T-helper 2 cell treated with Interferon-gamma antibody and Interleukin-4, amounts not matched to agents 5 μg/mL and 100 μg/mL, for 36 hours (primary cell): ENCODE measurements at regions not wholly inside any gene's neighbourhood (a gene's known extent, or its start where the extent isn't known, plus 50 kb on each side); places are given as distances from the start of the nearest gene placed in this dataset.
"Not testable (repeated sequence)": the region's sequence is repeated elsewhere in the genome, so short reads cannot be mapped to it uniquely, and the experiment has no call there.

Experiments used
- DNase-seq: peaks from one replicate; pipeline ENCODE4 v3.0.0; 2021; ENCODE audit warnings: low spot score
- H3K27ac Mint-ChIP-seq: one replicate; pipeline ENCODE4 v1.8.0; 2021; ENCODE audit warnings: mild to moderate bottlenecking, mixed read lengths
- H3K27me3 Mint-ChIP-seq: one replicate; pipeline ENCODE4 v1.8.0; 2021; ENCODE audit warnings: low read depth, mixed read lengths
- H3K36me3 Mint-ChIP-seq: one replicate; pipeline ENCODE4 v1.8.0; 2021; ENCODE audit warnings: low read depth, mixed read lengths
- H3K4me1 Mint-ChIP-seq: one replicate; pipeline ENCODE4 v1.8.0; 2021; ENCODE audit warnings: low read depth, mixed read lengths
- H3K4me3 Mint-ChIP-seq: one replicate; pipeline ENCODE4 v1.8.0; 2022; ENCODE audit warnings: mild to moderate bottlenecking, moderate library complexity, mixed read lengths
- H3K9me3 Mint-ChIP-seq: one replicate; pipeline ENCODE4 v1.8.0; 2021; ENCODE audit warnings: mixed read lengths

DNA sequence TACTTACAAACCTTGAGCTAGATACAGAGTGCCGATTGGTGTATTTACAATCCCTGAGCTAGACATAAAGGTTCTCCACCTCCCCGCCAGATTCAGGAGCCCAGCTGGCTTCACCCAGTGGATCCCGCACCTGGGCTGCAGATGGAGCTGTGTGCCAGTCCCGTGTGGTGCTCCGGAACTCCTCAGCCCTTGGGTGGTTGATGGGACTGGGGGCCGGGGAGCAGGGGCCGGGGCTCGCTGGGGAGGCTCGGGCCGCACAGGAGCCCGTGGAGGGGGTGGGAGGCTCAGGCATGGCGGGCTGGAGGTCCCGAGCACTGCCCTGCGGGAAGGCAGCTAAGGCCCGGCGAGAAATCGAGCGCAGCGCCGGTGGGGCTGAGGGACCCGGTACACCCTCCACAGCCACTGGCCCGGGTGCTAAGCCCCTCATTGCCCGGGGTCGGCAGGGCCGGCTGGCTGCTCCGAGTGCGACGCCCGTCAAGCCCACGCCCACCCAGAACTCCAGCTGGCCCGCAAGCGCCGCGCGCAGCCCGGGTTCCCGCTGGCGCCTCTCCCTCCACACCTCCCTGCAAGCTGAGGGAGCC is 466.5 kb downstream of the TECRL start:
- not testable (repeated sequence) for DNase-seq, H3K4me3 Mint-ChIP-seq, H3K27me3 Mint-ChIP-seq, H3K36me3 Mint-ChIP-seq, H3K27ac Mint-ChIP-seq, H3K4me1 Mint-ChIP-seq
- peaks cover 39% of the 10 kb centered on the region for H3K9me3 Mint-ChIP-seq

DNA sequence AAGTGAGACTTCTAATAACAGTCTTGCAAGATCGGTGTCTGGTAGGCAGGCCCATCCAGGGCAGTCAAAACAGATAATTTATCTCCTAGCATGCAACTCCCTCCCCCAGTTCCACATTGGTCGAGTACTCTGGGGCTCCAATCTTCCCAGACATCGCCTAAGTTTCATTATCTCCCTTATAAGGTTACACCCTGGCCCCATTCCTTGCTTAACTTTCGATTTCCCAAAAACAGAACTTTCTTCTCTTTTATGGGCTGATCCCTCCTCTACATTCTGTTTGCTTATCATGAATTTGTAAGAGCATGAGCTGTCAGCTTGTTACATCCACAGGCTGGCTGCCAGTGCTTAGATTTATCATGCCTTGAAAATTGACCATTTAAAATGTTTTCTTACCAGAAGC is 471.3 kb downstream of the TECRL start:
- Mint-ChIP-seq H3K4me3 (no peak overlapping the region), H3K36me3 (no peaks in the 10 kb centered on the region), H3K4me1 (no peaks in the 10 kb centered on the region), H3K9me3 (peaks cover 18% of the 10 kb centered on the region), H3K27ac (no peak overlapping the region), H3K27me3 (no peaks in the 10 kb centered on the region)
- no peak for DNase-seq

- Mint-ChIP-seq H3K9me3 (peaks cover 28% of the 10 kb centered on the region), H3K36me3 (no peaks in the 10 kb centered on the region), H3K4me3 (no peak overlapping the region), H3K4me1 (no peaks in the 10 kb centered on the region), H3K27me3 (no peaks in the 10 kb centered on the region), H3K27ac (no peak overlapping the region)
- DNase-seq = no peak
Observed at GRCh38 chr4:63922146-63922545, 487.1 kb downstream of the TECRL start.

- Mint-ChIP-seq H3K4me3 (no peak overlapping the region), H3K9me3 (peaks cover 26% of the 10 kb centered on the region), H3K27me3 (no peaks in the 10 kb centered on the region), H3K4me1 (no peaks in the 10 kb centered on the region), H3K27ac (no peak overlapping the region), H3K36me3 (no peaks in the 10 kb centered on the region)
- no peak for DNase-seq
Observed at GRCh38 chr4:63921561-63921960, 487.7 kb downstream of the TECRL start.

- no peak for DNase-seq
- no peaks in the 10 kb centered on the region for H3K36me3 Mint-ChIP-seq
- H3K9me3 Mint-ChIP-seq = peaks cover 28% of the 10 kb centered on the region
- no peaks in the 10 kb centered on the region for H3K27me3 Mint-ChIP-seq
- H3K4me1 Mint-ChIP-seq = no peaks in the 10 kb centered on the region
- H3K4me3 Mint-ChIP-seq = no peak overlapping the region
- no peak overlapping the region for H3K27ac Mint-ChIP-seq
Observed at GRCh38 chr4:63919636-63920365, 489.4 kb downstream of the TECRL start.

DNA sequence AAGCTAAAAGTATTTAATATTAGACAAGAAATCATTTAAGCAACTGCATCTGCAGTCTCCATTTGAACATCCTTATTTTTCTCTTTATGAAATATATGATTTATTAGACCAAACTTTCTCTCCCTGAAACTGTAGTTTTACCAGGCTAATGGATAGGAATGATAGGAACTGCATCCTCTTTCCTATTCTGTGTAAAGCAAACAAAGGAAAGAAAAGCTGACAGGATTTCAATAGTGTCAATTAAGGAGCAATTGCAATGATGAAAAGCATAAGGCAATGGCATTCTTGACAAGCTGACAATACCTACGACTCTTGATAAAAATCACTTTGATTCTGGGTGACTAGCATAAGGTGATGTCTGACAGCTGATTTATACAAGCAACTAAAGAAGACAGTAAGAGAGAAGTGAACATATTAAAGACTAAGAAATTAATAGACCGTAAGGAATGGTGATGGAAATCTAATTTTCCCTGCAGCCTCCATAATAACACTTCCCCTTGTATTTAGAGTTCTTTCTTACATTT is 502.5 kb downstream of the TECRL start:
- no peak for DNase-seq
- H3K4me3 Mint-ChIP-seq = no peak overlapping the region
- no peak overlapping the region for H3K27ac Mint-ChIP-seq
- peaks cover 23% of the 10 kb centered on the region for H3K9me3 Mint-ChIP-seq
- H3K4me1 Mint-ChIP-seq = no peaks in the 10 kb centered on the region
- no peaks in the 10 kb centered on the region for H3K27me3 Mint-ChIP-seq
- H3K36me3 Mint-ChIP-seq = no peaks in the 10 kb centered on the region

DNA sequence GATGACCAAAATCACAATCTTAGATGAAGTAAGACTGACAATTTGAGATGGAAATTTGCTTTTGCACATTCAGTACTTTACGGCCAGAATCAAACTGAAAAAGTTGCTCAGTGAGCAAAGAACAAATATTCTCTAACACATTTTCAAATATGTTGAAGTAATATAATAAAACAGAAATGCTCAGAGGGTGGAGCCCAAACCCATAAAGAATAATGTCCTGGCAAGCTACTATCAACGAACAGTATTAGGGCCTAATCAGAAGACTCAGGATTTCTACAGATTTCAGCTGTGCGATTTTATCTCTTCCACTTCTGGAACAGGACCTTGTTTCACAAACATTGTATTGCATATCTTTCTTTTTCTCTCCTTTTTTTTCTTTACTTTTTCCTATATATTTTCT is 505.0 kb downstream of the TECRL start:
- Mint-ChIP-seq H3K9me3 (peaks cover 26% of the 10 kb centered on the region), H3K27ac (no peak overlapping the region)

DNA sequence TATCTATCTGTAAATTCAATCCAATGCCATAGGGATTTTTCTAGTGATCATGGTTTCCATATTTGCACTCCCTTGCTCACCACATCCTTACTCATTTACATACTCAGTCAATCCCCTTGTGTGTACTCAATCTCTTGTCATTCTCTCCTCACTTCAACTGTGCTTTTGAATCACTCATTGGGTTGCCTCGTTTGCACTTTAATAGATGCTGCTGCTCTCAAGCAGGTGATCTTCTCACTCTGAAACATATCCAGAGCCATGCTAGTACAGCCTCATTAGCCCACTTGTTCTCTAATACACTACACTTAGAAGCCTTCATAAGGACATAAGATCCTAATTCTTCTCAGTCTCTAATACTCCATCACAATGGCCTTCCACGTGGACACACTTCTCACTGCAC is 507.9 kb downstream of the TECRL start:
- no peak for DNase-seq
- Mint-ChIP-seq H3K4me1 (no peaks in the 10 kb centered on the region), H3K9me3 (peaks cover 29% of the 10 kb centered on the region), H3K27me3 (no peaks in the 10 kb centered on the region), H3K4me3 (no peak overlapping the region), H3K36me3 (no peaks in the 10 kb centered on the region), H3K27ac (no peak overlapping the region)

More for the DNA sequence above, 505.0 kb downstream of the TECRL start:
- Mint-ChIP-seq H3K4me1 (no peaks in the 10 kb centered on the region), H3K4me3 (no peak overlapping the region), H3K27me3 (no peaks in the 10 kb centered on the region), H3K36me3 (no peaks in the 10 kb centered on the region)
- DNase-seq = no peak

DNA sequence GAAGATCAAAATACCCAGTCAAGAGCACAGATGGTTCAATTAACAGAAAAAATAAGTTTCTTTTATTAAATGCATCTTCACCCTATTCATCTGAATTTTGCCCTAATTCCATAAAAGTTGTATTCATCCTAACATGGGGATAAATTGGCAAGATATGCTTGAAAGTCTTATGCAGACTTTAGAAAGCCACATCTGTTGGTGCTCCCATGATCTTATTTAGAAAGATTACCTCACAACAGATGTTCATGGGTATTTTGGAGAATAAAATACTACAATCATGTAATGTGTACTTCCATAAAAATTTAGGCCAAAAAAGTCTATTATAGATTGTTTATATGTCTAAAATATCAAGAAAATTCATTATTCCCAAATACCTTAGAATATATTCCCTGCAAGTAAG is 510.3 kb downstream of the TECRL start:
- no peak for DNase-seq
- Mint-ChIP-seq H3K9me3 (peaks cover 20% of the 10 kb centered on the region), H3K4me1 (no peaks in the 10 kb centered on the region), H3K27ac (no peak overlapping the region), H3K4me3 (no peak overlapping the region), H3K27me3 (no peaks in the 10 kb centered on the region), H3K36me3 (no peaks in the 10 kb centered on the region)

DNA sequence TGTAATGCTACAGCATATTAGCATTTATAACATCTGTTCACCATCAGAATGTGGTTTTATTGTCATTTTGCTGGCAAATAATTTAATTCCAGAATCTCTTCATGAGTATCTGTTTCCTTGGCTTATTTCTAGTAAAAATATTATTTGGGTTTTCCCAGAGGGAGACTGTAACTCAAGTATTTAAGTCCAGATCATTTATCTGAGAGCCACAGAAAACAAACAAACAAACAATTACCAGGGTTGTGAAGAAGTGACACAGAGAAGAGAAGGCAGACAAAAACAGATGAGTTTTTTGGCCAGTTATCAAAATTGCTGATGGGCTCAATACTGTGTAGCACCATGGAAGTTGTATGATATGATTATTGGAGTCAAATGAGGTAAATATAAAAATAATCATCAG is 515.1 kb downstream of the TECRL start:
- Mint-ChIP-seq H3K27me3 (no peaks in the 10 kb centered on the region), H3K4me1 (no peaks in the 10 kb centered on the region), H3K27ac (no peak overlapping the region), H3K9me3 (peaks cover 43% of the 10 kb centered on the region), H3K4me3 (no peak overlapping the region), H3K36me3 (no peaks in the 10 kb centered on the region)
- DNase-seq = no peak

DNA sequence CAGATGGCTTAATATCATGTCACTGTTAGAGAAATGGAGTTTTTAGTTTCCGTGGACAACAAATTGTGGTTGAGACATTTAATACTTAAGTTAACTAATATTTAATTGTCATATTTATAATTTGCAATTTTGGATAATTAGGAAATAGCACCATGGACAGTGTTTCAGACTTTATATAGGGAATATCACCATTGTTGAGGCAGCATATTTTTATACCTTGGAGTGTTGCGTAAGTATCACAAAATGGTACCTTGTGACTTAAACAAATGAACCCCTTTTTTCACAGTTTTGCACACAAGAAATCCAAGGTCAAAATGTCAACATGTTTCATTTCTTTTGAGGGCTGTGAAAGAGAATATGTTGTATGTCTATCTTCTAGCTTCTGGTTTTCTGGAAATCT is 539.9 kb downstream of the TECRL start:
- H3K9me3 Mint-ChIP-seq = peaks cover 13% of the 10 kb centered on the region
- no peaks in the 10 kb centered on the region for H3K4me1 Mint-ChIP-seq
- H3K4me3 Mint-ChIP-seq = no peak overlapping the region
- DNase-seq = no peak
- H3K36me3 Mint-ChIP-seq = no peaks in the 10 kb centered on the region
- H3K27ac Mint-ChIP-seq = no peak overlapping the region
- H3K27me3 Mint-ChIP-seq = no peaks in the 10 kb centered on the region

- Mint-ChIP-seq H3K4me1 (no peaks in the 10 kb centered on the region), H3K27ac (no peak overlapping the region), H3K4me3 (no peak overlapping the region), H3K9me3 (peaks cover 4% of the 10 kb centered on the region), H3K27me3 (no peaks in the 10 kb centered on the region), H3K36me3 (no peaks in the 10 kb centered on the region)
- no peak for DNase-seq
Observed at GRCh38 chr4:63851496-63851895, 557.8 kb downstream of the TECRL start.

DNA sequence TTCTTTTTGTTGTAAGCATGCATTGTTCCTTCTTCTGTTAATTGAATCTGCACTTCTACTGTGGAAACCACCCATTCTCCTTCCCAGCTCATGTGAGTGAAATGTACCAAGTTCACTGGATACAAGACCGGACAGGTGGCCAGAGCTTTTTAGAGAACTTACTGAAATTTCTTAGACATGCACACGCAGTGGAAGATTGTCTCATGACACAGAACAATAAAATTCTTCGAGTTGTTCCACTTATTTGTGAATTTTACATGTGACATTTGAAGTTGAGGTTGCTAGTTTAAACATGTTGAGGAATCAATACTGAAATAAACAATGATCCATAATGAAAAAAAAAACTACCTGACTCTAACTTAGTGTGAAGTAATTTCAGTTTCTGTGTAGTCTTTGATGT is 568.0 kb downstream of the TECRL start:
- H3K36me3 Mint-ChIP-seq = no peaks in the 10 kb centered on the region

GRCh38 chr4:63831590-63832155 is 577.6 kb downstream of the TECRL start:
- Mint-ChIP-seq H3K27me3 (no peaks in the 10 kb centered on the region), H3K4me1 (no peaks in the 10 kb centered on the region), H3K36me3 (no peaks in the 10 kb centered on the region), H3K9me3 (peaks cover 11% of the 10 kb centered on the region), H3K27ac (no peak overlapping the region), H3K4me3 (no peak overlapping the region)
- DNase-seq = no peak

More for the DNA sequence above, 568.0 kb downstream of the TECRL start:
- Mint-ChIP-seq H3K9me3 (peaks cover 11% of the 10 kb centered on the region), H3K27me3 (no peaks in the 10 kb centered on the region), H3K4me3 (no peak overlapping the region), H3K4me1 (no peaks in the 10 kb centered on the region), H3K27ac (no peak overlapping the region)
- no peak for DNase-seq
